ENCODE measurements at regions not wholly inside any gene's neighbourhood (a gene's known extent, or its start where the extent isn't known, plus 50 kb on each side); places are given as distances from the start of the nearest gene placed in this dataset.

DNA sequence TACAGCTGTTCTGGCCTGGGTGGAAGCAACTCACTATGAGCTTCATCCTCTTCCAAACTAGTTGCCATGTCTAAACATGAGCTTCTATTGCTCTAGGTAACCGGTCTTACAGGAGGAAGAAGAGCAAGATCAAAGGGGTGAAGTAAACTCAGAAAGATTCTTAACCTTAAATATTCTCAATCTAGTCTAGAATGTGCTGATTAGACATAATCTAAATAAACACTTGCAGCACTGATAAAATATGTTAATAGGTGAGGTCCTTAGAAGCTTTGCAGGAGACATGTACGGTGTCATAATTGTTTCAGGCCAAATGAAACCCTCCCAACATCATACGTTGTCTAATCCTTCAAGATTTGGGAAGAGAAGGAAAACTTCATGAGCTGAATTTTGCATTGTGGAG is 431.6 kb upstream of the FSHR start:
- TF ChIP-seq EZH2 (IDR thresholded peaks at IDR 0.05; ENCODE audit: borderline replicate concordance, insufficient read depth, low read depth, low read length, poor library complexity, severe bottlenecking) (no peak), CTCF (IDR thresholded peaks at IDR 0.05) (no peak)

Data from B cell (primary cell).